ENCODE measurements at regions not wholly inside any gene's neighbourhood (a gene's known extent, or its start where the extent isn't known, plus 50 kb on each side); places are given as distances from the start of the nearest gene placed in this dataset.

- TF ChIP-seq EZH2 (IDR thresholded peaks at IDR 0.05; ENCODE audit: low read depth): no peak
- no peak for TF ChIP-seq CTCF (conservative IDR thresholded peaks at IDR 0.05)
These were observed 423.0 kb upstream of the CNKSR2 start for GRCh38 chrX:20951016-20951810.

Data from PC-9 (cell line).